Activated naive CD8-positive, alpha-beta T cell (primary cell): ENCODE measurements at regions not wholly inside any gene's neighbourhood (a gene's known extent, or its start where the extent isn't known, plus 50 kb on each side); places are given as distances from the start of the nearest gene placed in this dataset.

Experiments
- H3K27ac Mint-ChIP-seq: one replicate; pipeline ENCODE4 v1.8.0; 2021; ENCODE audit warnings: mixed read lengths
- H3K27me3 Mint-ChIP-seq: one replicate; pipeline ENCODE4 v1.8.0; 2021; ENCODE audit warnings: mixed read lengths
- H3K36me3 Mint-ChIP-seq: one replicate; pipeline ENCODE4 v1.8.0; 2021; ENCODE audit warnings: mixed read lengths
- H3K4me1 Mint-ChIP-seq: one replicate; pipeline ENCODE4 v1.8.0; 2021; ENCODE audit warnings: low read depth, mixed read lengths
- H3K4me3 Mint-ChIP-seq: one replicate; pipeline ENCODE4 v1.8.0; 2021; ENCODE audit warnings: mild to moderate bottlenecking, mixed read lengths
- H3K9me3 Mint-ChIP-seq: one replicate; pipeline ENCODE4 v1.8.0; 2021; ENCODE audit warnings: low read depth, mixed read lengths

DNA sequence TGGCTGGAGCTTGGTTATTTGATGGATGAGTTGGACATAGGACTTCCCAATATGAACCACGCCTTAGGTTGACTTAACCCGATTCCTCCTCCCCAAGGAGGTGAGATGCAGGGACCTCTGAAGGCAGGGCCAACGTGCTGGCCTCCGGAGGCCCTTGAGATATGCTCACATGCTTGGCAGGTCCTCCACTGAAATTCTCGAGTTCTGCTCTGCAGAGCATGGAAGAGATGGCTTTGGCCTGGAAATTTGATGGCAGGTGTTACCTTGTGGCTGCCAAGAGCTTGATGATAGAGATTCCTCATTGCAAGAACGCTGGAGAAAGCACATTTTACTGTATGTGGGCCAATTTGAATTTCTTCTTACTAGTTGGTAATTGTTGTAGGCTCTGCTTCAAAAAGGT, 117.4 kb upstream of the LIMCH1 start:
- Mint-ChIP-seq H3K27me3 (no peaks in the 10 kb centered on the region), H3K36me3 (no peaks in the 10 kb centered on the region), H3K27ac (no peak overlapping the region), H3K9me3 (no peaks in the 10 kb centered on the region), H3K4me3 (no peak overlapping the region), H3K4me1 (no peaks in the 10 kb centered on the region)

DNA sequence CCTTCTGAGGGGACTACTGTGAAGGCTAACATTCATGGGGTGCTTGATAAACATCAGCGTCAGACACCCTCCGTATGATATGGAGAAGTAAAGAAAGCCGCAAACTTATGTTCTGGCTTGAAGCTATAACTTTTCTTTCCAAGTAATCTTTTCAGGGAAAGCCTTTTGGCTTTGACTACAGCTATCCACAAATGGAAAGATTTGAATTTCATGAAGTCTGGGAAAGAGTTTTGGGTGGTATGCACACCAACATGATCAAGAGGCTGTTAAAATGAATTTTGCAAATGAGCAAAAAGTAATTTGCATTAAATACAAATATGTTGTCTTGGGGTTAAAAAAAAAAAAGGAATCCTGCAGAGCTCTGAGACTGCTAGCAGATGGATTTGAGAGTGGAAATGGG, 114.8 kb upstream of the LIMCH1 start:
- H3K36me3 Mint-ChIP-seq: no peaks in the 10 kb centered on the region
- no peak overlapping the region for H3K4me3 Mint-ChIP-seq
- H3K4me1 Mint-ChIP-seq: no peaks in the 10 kb centered on the region
- H3K27ac Mint-ChIP-seq: no peak overlapping the region
- no peaks in the 10 kb centered on the region for H3K9me3 Mint-ChIP-seq
- peaks cover 2% of the 10 kb centered on the region for H3K27me3 Mint-ChIP-seq

DNA sequence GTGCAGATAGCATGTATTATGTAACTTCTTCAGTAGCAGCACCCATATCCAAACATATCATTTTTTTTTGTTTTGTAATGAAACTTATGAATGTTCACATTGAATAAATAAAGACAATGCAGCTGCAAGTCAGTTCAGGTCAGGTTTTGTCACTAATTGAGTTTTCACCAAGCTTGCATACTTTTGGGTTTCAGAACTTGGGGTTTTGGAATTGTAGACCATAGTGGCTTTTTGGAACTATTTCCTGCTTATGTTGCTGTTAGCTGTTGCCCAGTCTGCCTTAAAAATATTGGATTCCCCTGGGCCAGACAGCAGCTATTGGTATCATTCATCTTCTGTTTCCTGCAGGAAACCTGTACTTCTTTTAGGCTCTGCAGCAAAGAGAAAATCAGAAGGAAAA, 113.4 kb upstream of the LIMCH1 start:
- Mint-ChIP-seq H3K36me3 (no peaks in the 10 kb centered on the region), H3K4me1 (no peaks in the 10 kb centered on the region), H3K27me3 (peaks cover 2% of the 10 kb centered on the region), H3K27ac (no peak overlapping the region), H3K4me3 (no peak overlapping the region), H3K9me3 (no peaks in the 10 kb centered on the region)

DNA sequence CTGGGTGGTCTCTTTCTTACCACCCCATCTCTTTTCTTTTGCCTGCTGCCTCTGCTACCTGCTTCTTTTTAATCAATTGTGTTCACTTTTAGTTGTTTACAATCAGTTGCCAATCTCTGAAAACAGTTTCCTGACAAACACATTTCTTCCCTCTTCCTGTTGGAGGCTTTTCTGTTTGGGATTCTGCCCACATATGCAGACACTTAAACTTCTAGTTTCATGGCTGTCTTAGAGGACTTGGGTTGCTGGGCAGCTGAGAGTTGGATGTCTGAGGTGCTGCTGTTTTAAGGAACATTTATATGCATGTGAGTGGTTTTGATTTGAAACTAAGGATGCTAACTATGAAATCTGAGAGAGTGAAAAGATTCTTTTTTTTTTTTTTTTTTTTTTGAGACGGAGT, 112.3 kb upstream of the LIMCH1 start:
- H3K27ac Mint-ChIP-seq: no peak overlapping the region
- no peaks in the 10 kb centered on the region for H3K36me3 Mint-ChIP-seq
- H3K27me3 Mint-ChIP-seq: peaks cover 2% of the 10 kb centered on the region
- no peak overlapping the region for H3K4me3 Mint-ChIP-seq
- H3K4me1 Mint-ChIP-seq: no peaks in the 10 kb centered on the region
- H3K9me3 Mint-ChIP-seq: no peaks in the 10 kb centered on the region

DNA sequence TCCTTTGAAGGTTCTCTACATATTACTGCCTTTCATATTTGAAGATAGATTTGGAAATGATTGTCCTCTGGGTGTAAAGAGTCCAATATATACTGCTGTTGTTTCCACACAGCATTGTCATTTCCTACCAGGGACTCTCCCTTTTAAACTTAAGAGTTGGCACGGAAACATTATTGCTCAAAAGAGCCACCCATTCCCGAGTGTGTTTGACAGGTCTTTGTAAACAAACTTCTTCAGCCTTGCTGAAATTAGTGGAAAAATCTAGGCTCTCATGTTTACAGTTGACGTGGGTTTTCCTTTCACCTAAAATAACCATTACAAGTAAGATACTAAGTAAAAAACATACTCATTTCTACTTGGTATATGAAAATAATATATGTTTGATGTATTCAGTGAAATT, 111.4 kb upstream of the LIMCH1 start:
- Mint-ChIP-seq H3K4me3 (no peak overlapping the region), H3K4me1 (no peaks in the 10 kb centered on the region), H3K27ac (no peak overlapping the region), H3K27me3 (peaks cover 2% of the 10 kb centered on the region), H3K36me3 (no peaks in the 10 kb centered on the region), H3K9me3 (no peaks in the 10 kb centered on the region)

DNA sequence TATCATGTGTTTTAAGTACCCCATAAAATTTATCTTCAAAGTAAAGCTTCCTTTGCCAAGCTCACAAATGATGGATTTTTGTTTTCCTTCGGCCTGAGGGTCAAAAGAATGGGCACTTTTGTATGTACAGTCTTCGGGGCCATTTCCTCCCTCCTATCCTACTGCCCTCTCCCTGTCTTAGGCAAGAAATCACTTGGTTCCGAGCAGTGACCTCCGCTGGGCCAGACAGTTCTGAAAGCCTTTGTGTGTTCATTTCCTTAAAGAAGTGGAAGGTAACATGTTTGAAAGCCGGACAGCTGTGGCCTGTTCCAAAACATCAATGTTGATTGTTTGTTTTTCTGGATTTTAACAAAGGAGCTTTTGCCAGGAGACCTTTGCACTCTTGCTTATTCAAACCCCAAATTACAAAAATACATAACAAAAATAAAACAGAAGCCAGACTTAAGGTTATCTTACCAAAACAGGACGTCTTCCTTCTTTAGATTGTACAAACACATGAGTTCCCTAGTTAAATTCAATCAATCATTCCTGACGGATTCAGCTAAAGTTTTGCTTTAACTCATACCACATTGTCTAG, 110.6 kb upstream of the LIMCH1 start:
- no peaks in the 10 kb centered on the region for H3K9me3 Mint-ChIP-seq
- peaks cover 2% of the 10 kb centered on the region for H3K27me3 Mint-ChIP-seq
- no peaks in the 10 kb centered on the region for H3K4me1 Mint-ChIP-seq
- no peak overlapping the region for H3K27ac Mint-ChIP-seq
- H3K36me3 Mint-ChIP-seq: no peaks in the 10 kb centered on the region
- H3K4me3 Mint-ChIP-seq: no peak overlapping the region

DNA sequence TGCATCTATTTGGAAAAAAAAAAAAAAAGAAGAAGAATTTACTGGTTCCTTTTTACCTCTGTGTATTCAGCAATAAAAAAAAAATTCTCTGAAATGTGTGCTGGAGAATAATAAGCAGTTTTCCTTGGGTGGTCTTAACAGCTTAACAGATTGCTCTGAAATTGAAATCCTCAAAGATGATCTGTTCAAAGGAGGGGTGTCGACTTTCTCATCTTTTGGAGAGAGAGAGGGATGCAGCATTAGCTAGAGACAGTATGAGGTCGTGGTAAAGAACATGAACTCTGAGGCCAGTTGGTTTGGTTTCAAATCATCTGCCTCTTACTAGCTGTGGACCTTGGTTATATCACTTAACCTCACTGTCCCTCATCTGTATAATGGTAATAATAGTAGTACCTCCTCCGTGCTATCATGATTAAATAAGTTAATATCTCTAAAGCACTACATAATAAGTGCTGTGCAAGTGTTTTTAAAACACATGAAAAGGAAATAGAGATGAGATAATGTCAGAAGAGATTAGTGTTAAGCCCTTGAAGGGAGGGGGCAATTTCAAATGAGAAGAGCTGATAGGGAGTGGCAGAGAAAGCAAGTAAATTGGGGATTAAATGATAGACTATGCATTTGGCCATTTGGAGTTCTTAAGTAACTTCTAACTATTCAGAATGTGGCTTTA, 109.9 kb upstream of the LIMCH1 start:
- Mint-ChIP-seq H3K9me3 (no peaks in the 10 kb centered on the region), H3K4me3 (no peak overlapping the region), H3K27me3 (peaks cover 2% of the 10 kb centered on the region), H3K36me3 (no peaks in the 10 kb centered on the region), H3K27ac (no peak overlapping the region), H3K4me1 (no peaks in the 10 kb centered on the region)

DNA sequence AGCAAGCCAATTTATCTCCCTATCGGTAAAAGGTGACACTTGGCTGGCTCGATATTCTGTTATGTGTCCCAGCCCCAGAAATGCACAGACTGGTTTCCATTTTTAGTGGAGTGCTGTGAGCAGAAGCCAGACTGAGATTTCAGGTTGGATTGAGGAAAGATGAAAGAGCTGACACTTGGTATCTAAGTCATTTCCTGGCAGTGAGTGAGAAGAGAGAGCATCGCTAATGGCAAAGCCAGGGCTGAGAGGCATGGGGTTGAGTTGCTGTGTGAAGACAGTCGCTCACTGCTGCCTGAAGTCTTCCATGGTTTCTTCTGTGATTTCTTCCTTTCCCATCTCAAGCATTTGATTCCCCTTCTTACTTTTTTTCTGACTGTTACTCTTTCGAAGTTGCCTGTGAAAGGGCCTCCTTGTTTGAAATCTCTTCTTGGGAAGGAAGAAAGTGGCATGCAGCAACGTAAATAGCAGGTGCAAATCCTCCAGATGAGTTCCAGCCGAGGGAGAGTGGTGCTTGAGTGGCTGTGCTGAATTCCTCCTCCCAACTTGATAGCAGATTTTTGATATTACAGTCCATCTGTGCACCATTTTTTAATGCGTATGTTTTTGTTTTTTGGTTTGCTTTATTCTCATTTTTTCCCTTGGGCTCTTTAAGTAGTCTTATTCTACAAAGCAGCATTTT, 109.2 kb upstream of the LIMCH1 start:
- no peaks in the 10 kb centered on the region for H3K36me3 Mint-ChIP-seq
- no peak overlapping the region for H3K4me3 Mint-ChIP-seq
- no peak overlapping the region for H3K27ac Mint-ChIP-seq
- no peaks in the 10 kb centered on the region for H3K4me1 Mint-ChIP-seq
- no peaks in the 10 kb centered on the region for H3K9me3 Mint-ChIP-seq
- peaks cover 2% of the 10 kb centered on the region for H3K27me3 Mint-ChIP-seq

DNA sequence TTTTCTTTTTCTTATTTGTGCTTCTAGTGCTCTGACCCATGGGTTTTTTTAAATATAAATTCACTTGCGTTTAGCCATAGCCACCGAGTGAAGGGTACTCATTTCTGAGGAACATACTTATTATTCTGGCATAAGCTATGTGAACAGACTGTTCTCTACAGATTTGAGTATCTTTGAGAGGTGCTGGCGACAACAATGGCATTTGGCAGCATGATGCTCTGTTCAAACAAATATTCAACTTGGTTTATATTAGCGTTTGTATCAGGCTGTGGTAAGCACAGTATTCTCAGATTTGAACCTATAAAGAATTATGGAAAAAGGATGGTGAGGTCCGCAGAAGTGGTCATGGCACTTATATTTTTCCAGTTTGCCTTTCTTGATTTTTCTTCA, 108.7 kb upstream of the LIMCH1 start:
- H3K36me3 Mint-ChIP-seq: no peaks in the 10 kb centered on the region
- no peaks in the 10 kb centered on the region for H3K4me1 Mint-ChIP-seq
- no peaks in the 10 kb centered on the region for H3K9me3 Mint-ChIP-seq
- H3K27me3 Mint-ChIP-seq: peaks cover 2% of the 10 kb centered on the region
- H3K4me3 Mint-ChIP-seq: no peak overlapping the region
- no peak overlapping the region for H3K27ac Mint-ChIP-seq

DNA sequence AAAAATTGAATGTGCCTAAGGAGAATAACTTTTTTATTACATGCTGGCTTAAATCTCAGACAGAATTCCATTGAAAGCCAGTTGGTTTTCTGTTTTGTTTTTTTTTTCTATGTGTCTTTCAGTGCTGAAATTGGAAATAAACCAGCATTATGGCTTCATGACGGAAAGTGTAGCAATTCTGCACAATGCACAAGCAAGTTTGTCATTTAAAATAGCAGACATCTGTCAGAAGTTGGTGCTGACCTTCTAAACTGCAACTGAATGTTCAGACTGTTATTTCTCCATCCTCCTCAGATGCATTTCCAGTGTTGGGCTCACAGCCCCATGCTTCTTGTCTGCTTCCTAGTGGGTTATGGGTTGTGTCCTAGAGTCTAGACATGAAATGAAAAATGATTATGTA, 107.2 kb upstream of the LIMCH1 start:
- Mint-ChIP-seq H3K36me3 (no peaks in the 10 kb centered on the region), H3K4me1 (no peaks in the 10 kb centered on the region), H3K9me3 (no peaks in the 10 kb centered on the region), H3K27ac (no peak overlapping the region), H3K27me3 (peaks cover under 1% of the 10 kb centered on the region), H3K4me3 (no peak overlapping the region)

DNA sequence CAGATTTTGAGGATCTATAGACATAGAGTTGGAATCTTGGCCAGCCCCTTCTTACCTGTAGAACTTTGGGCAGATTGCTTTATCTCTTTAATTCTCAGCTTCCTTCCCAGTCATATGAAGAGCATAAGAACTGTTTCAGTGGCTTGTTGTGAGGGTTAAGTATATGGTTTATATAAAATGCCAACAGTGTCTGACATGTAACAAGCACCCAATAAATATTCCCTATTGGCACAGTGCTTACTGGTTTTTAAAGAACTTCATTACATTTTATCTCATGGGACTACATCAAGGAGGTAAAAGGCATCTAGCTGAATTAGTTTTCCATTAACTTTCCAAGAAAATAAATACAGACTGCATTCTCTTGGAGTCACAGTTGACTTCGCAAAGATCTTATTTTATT, 106.7 kb upstream of the LIMCH1 start:
- no peak overlapping the region for H3K4me3 Mint-ChIP-seq
- H3K36me3 Mint-ChIP-seq: no peaks in the 10 kb centered on the region
- H3K9me3 Mint-ChIP-seq: no peaks in the 10 kb centered on the region
- no peak overlapping the region for H3K27ac Mint-ChIP-seq
- H3K4me1 Mint-ChIP-seq: no peaks in the 10 kb centered on the region
- H3K27me3 Mint-ChIP-seq: no peaks in the 10 kb centered on the region

DNA sequence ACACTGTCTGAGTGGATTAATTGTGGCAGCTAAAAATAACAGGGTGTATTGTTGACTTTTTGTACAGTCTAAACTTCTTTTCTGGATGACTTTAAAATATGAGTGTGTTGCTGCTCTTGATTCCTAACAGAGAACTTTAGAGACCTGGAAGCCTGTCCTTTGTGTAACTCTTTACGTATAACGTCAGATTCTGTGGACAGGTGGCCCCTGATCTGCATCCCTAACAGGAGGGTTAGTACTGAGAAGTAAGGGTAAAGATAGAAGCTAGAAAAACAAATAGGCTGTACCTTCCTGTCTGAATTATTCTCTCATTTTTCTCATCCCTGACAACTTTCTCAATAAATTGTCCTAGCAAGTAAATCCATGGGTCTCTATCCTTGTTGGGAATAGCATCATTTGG, 105.7 kb upstream of the LIMCH1 start:
- Mint-ChIP-seq H3K27ac (no peak overlapping the region), H3K27me3 (no peaks in the 10 kb centered on the region), H3K4me3 (no peak overlapping the region), H3K36me3 (no peaks in the 10 kb centered on the region), H3K4me1 (no peaks in the 10 kb centered on the region), H3K9me3 (no peaks in the 10 kb centered on the region)

DNA sequence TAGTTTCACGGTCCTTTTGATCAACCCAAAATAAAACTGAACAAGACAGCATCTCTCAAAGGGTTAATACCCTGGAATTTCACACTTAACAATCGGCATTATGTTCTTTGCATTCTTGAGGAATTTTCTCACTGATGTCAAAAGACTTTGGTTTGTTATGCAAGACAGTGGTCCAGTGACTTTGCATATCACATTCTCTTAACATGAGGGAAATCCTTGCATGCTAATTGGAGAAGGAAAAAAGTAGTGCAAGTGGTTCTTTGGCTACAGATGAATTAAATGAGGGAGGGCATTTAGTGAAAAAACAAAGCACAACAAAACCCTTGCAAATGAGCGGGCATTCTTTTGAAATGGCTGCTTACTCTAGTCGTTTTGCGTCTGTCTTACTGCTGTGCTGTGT, 105.1 kb upstream of the LIMCH1 start:
- no peak overlapping the region for H3K4me3 Mint-ChIP-seq
- no peaks in the 10 kb centered on the region for H3K36me3 Mint-ChIP-seq
- no peaks in the 10 kb centered on the region for H3K4me1 Mint-ChIP-seq
- H3K27ac Mint-ChIP-seq: no peak overlapping the region
- no peaks in the 10 kb centered on the region for H3K9me3 Mint-ChIP-seq
- H3K27me3 Mint-ChIP-seq: no peaks in the 10 kb centered on the region

DNA sequence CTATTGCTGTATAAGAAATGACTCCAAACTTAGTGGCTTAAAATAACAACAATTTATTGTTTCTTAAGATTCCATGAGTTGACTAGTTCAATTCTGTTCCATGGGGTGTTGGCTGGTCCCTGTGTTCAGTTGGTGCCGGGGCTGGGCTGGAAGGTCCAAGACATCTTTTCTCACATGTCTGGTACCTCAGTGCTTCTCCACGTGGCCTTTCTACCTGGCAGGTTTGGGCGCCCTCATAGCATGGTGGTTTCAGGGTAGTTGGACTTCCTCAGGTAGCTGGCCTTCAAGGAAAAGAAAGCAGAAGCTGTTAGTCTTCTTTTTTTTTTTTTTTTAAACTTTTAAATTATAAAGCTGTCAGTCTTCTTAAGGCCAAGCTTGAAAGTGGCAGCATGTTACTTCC, 104.6 kb upstream of the LIMCH1 start:
- H3K4me1 Mint-ChIP-seq: no peaks in the 10 kb centered on the region
- no peaks in the 10 kb centered on the region for H3K36me3 Mint-ChIP-seq
- H3K27me3 Mint-ChIP-seq: no peaks in the 10 kb centered on the region
- H3K9me3 Mint-ChIP-seq: no peaks in the 10 kb centered on the region
- no peak overlapping the region for H3K4me3 Mint-ChIP-seq
- H3K27ac Mint-ChIP-seq: no peak overlapping the region

DNA sequence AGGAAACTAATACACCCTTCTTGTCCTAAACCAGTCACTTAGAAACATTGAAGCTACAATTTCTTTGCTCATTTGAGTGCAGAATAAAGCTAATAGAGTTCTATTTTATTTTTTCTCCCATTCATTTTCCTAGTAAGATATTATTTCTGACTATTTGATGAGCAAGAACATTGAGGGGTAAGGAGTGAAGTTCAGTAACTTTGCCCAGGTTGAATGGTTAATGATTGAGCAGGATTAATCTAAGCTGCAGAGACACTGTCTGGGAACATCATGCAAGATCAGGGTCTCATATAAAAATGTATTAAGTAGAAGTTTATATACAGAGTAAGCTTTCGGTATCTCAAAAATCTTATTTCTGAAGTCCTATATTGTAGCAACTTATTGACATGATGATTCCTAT, 102.4 kb upstream of the LIMCH1 start:
- Mint-ChIP-seq H3K27ac (no peak overlapping the region), H3K9me3 (no peaks in the 10 kb centered on the region), H3K36me3 (no peaks in the 10 kb centered on the region), H3K4me1 (no peaks in the 10 kb centered on the region), H3K27me3 (no peaks in the 10 kb centered on the region), H3K4me3 (no peak overlapping the region)

DNA sequence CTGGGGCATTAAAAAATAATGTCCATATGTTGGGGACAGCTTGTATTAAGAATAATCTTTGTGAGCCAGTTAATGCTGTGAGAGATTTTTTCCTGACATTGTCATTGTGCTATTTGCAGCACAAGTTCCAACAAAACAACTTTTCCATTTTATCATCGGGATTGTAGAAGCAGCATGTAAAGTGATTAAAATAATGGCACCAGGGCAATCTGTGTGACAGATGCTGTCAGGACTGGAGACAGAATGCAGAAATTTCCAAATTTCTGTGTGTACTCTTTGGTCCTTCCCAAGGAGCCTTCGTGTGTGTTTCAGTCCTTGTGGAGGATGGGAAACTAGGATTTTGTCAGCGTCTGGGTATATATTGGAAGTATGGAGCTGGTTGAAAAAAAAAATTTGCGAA, 101.5 kb upstream of the LIMCH1 start:
- H3K27me3 Mint-ChIP-seq: peaks cover 3% of the 10 kb centered on the region
- H3K27ac Mint-ChIP-seq: no peak overlapping the region
- no peaks in the 10 kb centered on the region for H3K9me3 Mint-ChIP-seq
- no peaks in the 10 kb centered on the region for H3K36me3 Mint-ChIP-seq
- H3K4me3 Mint-ChIP-seq: no peak overlapping the region
- no peaks in the 10 kb centered on the region for H3K4me1 Mint-ChIP-seq
